ENCODE measurements at regions not wholly inside any gene's neighbourhood (a gene's known extent, or its start where the extent isn't known, plus 50 kb on each side); places are given as distances from the start of the nearest gene placed in this dataset.

DNA sequence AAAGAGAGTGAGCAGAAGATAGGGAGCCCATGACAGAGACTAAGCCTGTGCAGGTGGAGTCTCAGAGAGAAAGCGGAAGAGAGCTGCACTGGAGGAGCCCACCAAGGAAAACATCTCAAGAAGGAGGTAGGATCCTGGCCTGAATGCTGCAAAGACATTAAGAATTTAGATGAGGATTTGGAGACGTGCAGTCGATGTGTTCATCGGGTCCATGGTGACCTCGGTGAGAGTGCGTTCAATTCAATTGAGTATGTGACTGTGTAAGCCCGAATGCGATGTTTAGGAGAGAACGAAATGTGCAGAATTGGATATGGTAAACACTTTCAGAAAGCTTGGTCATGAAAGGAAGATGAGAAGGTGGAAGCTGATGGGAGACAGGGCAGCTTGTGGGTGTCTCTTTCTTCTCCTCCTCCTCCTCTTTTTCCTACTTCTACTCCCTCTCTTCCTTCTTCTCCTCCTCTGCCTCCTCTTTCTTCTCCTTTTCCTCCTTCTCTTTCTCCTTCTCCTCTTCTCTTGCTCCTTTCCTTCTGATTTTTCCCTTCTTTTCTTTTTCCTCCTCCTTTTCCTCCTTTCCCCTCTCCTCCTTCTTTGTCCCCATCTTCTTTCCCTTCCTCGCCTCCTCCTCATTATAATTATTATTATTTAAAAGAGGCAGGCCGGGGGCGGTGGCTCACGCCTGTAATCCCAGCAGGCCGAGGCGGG is 276.0 kb downstream of the RPS24 start:
- in situ Hi-C loops (cut with MboI; ENCODE audit: low sequenced_read_pairs, unreplicated experiment), result no loop called here
- no peak for TF ChIP-seq CTCF (IDR thresholded peaks at IDR 0.05; ENCODE audit: borderline replicate concordance, control extremely low read depth, extremely low read depth, insufficient read depth, missing control alignments)
- DNase-seq (ENCODE audit: low spot score), result no peak

GRCh38 chr10:78310481-78311080 is 276.9 kb downstream of the RPS24 start:
- TF ChIP-seq CTCF (IDR thresholded peaks at IDR 0.05; ENCODE audit: borderline replicate concordance, control extremely low read depth, extremely low read depth, insufficient read depth, missing control alignments), result no peak
- in situ Hi-C loops (cut with MboI; ENCODE audit: low sequenced_read_pairs, unreplicated experiment), result no loop called here
- no peak for DNase-seq (ENCODE audit: low spot score)

GRCh38 chr10:78312197-78313047 is 278.8 kb downstream of the RPS24 start:
- in situ Hi-C loops (cut with MboI; ENCODE audit: low sequenced_read_pairs, unreplicated experiment), result no loop called here
- DNase-seq (ENCODE audit: low spot score), result no peak
- TF ChIP-seq CTCF (IDR thresholded peaks at IDR 0.05; ENCODE audit: borderline replicate concordance, control extremely low read depth, extremely low read depth, insufficient read depth, missing control alignments), result no peak

- TF ChIP-seq CTCF (IDR thresholded peaks at IDR 0.05; ENCODE audit: borderline replicate concordance, control extremely low read depth, extremely low read depth, insufficient read depth, missing control alignments), result no peak
- in situ Hi-C loops (cut with MboI; ENCODE audit: low sequenced_read_pairs, unreplicated experiment), result no loop called here
- no peak for DNase-seq (ENCODE audit: low spot score)
These were observed 279.4 kb downstream of the RPS24 start for GRCh38 chr10:78313048-78313381.

GRCh38 chr10:78313636-78314035 is 280.0 kb downstream of the RPS24 start:
- TF ChIP-seq CTCF (IDR thresholded peaks at IDR 0.05; ENCODE audit: borderline replicate concordance, control extremely low read depth, extremely low read depth, insufficient read depth, missing control alignments), result no peak
- DNase-seq (ENCODE audit: low spot score), result no peak
- in situ Hi-C loops (cut with MboI; ENCODE audit: low sequenced_read_pairs, unreplicated experiment), result no loop called here

DNA sequence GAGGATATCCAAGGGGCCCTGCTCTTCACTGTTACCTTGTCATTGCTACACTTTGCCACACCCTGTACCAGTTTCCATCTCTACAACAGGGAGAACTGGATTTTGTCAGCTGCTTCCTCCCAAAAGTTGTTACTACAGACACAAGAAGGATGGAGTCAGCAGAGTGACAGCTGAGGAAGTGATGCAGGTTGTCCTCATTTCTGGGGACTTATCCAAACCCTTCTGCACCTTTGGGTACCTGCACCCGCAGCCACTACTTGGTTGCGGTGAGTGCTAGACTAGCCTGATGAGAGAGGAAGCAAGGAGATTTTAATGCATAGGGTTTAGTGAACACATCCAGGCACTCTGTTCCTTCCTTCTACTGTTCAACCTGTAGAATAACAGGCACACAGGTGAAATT is 281.0 kb downstream of the RPS24 start:
- no peak for DNase-seq (ENCODE audit: low spot score)
- in situ Hi-C loops (cut with MboI; ENCODE audit: low sequenced_read_pairs, unreplicated experiment), result no loop called here
- no peak for TF ChIP-seq CTCF (IDR thresholded peaks at IDR 0.05; ENCODE audit: borderline replicate concordance, control extremely low read depth, extremely low read depth, insufficient read depth, missing control alignments)

Measured in GM13976 (cell line).